HFFc6 (cell line): ENCODE measurements at regions not wholly inside any gene's neighbourhood (a gene's known extent, or its start where the extent isn't known, plus 50 kb on each side); places are given as distances from the start of the nearest gene placed in this dataset.

Experiments
- DNase-seq: peaks from one replicate; pipeline ENCODE4 v3.0.0-alpha.2; 2018
- H3K27ac Mint-ChIP-seq: 2 replicates; pipeline ENCODE4 v1.8.0; 2020; ENCODE audit warnings: mild to moderate bottlenecking, mixed read lengths
- H3K27me3 Mint-ChIP-seq: 2 replicates; pipeline ENCODE4 v1.8.0; 2021; ENCODE audit warnings: mild to moderate bottlenecking, moderate library complexity, mixed read lengths; ENCODE audit not compliant: insufficient read depth
- H3K36me3 Mint-ChIP-seq: 2 replicates; pipeline ENCODE4 v1.8.0; 2021; ENCODE audit warnings: low read depth, mixed read lengths
- H3K4me1 Mint-ChIP-seq: 2 replicates; pipeline ENCODE4 v1.8.0; 2020; ENCODE audit warnings: low read depth, mixed read lengths
- H3K4me3 Mint-ChIP-seq: 2 replicates; pipeline ENCODE4 v1.8.0; 2020; ENCODE audit warnings: mild to moderate bottlenecking, moderate library complexity, mixed read lengths
- H3K9me3 Mint-ChIP-seq: 2 replicates; pipeline ENCODE4 v1.8.0; 2020; ENCODE audit warnings: mild to moderate bottlenecking, mixed read lengths
- CTCF ChIP-seq: fragments of 200-600 bp; sonication (generic); IDR thresholded peaks from 2 replicates; pipeline ENCODE4 v1.5.0; 2021; ENCODE audit warnings: antibody characterized with exemption, mild to moderate bottlenecking

- Mint-ChIP-seq H3K9me3 (peaks cover 4% of the 10 kb centered on the region; the same call in 1 of the 2 replicates), H3K27me3 (no peaks in the 10 kb centered on the region), H3K27ac (no peak overlapping the region), H3K4me3 (no peak overlapping the region), H3K4me1 (peaks cover 6% of the 10 kb centered on the region; the same call in 1 of the 2 replicates), H3K36me3 (no peaks in the 10 kb centered on the region)
- TF ChIP-seq CTCF, result no peak
- no peak for DNase-seq
These were observed 307.5 kb upstream of the ZC3H12C start for GRCh38 chr11:109785714-109786113.

GRCh38 chr11:109788948-109789490 is 304.2 kb upstream of the ZC3H12C start:
- no peaks in the 10 kb centered on the region for H3K36me3 Mint-ChIP-seq
- H3K4me3 Mint-ChIP-seq, result no peak overlapping the region
- no peaks in the 10 kb centered on the region for H3K27me3 Mint-ChIP-seq
- no peak for DNase-seq
- peaks cover 6% of the 10 kb centered on the region; the same call in 1 of the 2 replicates for H3K4me1 Mint-ChIP-seq
- no peak overlapping the region for H3K27ac Mint-ChIP-seq
- no peak for TF ChIP-seq CTCF
- peaks cover 4% of the 10 kb centered on the region; the same call in 1 of the 2 replicates for H3K9me3 Mint-ChIP-seq

GRCh38 chr11:109789901-109790300 is 303.3 kb upstream of the ZC3H12C start:
- TF ChIP-seq CTCF, result no peak
- Mint-ChIP-seq H3K27ac (no peak overlapping the region), H3K27me3 (no peaks in the 10 kb centered on the region), H3K4me3 (no peak overlapping the region), H3K36me3 (no peaks in the 10 kb centered on the region), H3K4me1 (peaks cover 11% of the 10 kb centered on the region; the same call in 1 of the 2 replicates), H3K9me3 (peaks cover 4% of the 10 kb centered on the region; the same call in 1 of the 2 replicates)
- peak; percentile 1 for DNase-seq

- H3K27ac Mint-ChIP-seq, result no peak overlapping the region
- peaks cover 4% of the 10 kb centered on the region; the same call in 1 of the 2 replicates for H3K9me3 Mint-ChIP-seq
These were observed 301.9 kb upstream of the ZC3H12C start for GRCh38 chr11:109791337-109791736.

GRCh38 chr11:109794501-109794900 is 298.7 kb upstream of the ZC3H12C start:
- no peaks in the 10 kb centered on the region for H3K36me3 Mint-ChIP-seq
- no peak for DNase-seq
- no peaks in the 10 kb centered on the region for H3K27me3 Mint-ChIP-seq
- TF ChIP-seq CTCF, result no peak
- H3K9me3 Mint-ChIP-seq, result no peaks in the 10 kb centered on the region
- H3K4me1 Mint-ChIP-seq, result peaks cover 12% of the 10 kb centered on the region; the same call in 1 of the 2 replicates
- H3K4me3 Mint-ChIP-seq, result no peak overlapping the region
- no peak overlapping the region for H3K27ac Mint-ChIP-seq

More at GRCh38 chr11:109791337-109791736, 301.9 kb upstream of the ZC3H12C start:
- no peak for DNase-seq
- no peak for TF ChIP-seq CTCF
- peaks cover 18% of the 10 kb centered on the region; the same call in 1 of the 2 replicates for H3K4me1 Mint-ChIP-seq
- H3K4me3 Mint-ChIP-seq, result no peak overlapping the region
- H3K36me3 Mint-ChIP-seq, result no peaks in the 10 kb centered on the region
- no peaks in the 10 kb centered on the region for H3K27me3 Mint-ChIP-seq
